Right lobe of liver (tissue), 4 donors: ENCODE measurements at regions not wholly inside any gene's neighbourhood (a gene's known extent, or its start where the extent isn't known, plus 50 kb on each side); places are given as distances from the start of the nearest gene placed in this dataset.

Source experiments
- CTCF ChIP-seq, 4 donors: fragments of 200-600 bp in 3 of 4; fragments of 450-650 bp in 1 of 4; IDR thresholded peaks; one replicate each; pipeline versions ENCODE4 v1.5.1 to v1.8.0; 2016 to 2022; ENCODE audit warnings: antibody characterized with exemption in 4 of 4, mild to moderate bottlenecking in 2 of 4
- POLR2A ChIP-seq: fragments of 450-650 bp; IDR thresholded peaks from one replicate; pipeline ENCODE4 v1.6.1; 2017; ENCODE audit warnings: antibody characterized with exemption, mild to moderate bottlenecking
- donor health status: DM: no; HTN: no; CAD: no.
- donor health status: DM: no; HTN: no; CAD: no.
- donor health status: DM: no; HTN: yes; CAD: no.

- TF ChIP-seq CTCF (IDR thresholded peaks at IDR 0.05) (no peak), POLR2A (no peak)
Observed at GRCh38 chr1:30101487-30102227, 621.7 kb downstream of the MATN1 start.
